DND-41 (cell line): ENCODE measurements at regions not wholly inside any gene's neighbourhood (a gene's known extent, or its start where the extent isn't known, plus 50 kb on each side); places are given as distances from the start of the nearest gene placed in this dataset.

Source experiments
- ATAC-seq: fragments of 200-7000 bp; cut with Tn5 transposase; 3 replicates; pipeline ENCODE4 v1.9.1; 2021; ENCODE audit warnings: low read depth; ENCODE audit not compliant: insufficient read depth
- DNase-seq: peaks from one replicate; pipeline ENCODE4 v3.0.0-alpha.2; 2020
- H2AFZ ChIP-seq: 2 replicates; pipeline ENCODE4 v1.6.0; 2012; ENCODE audit warnings: low read depth, low read length
- H3K27ac ChIP-seq: 2 replicates; pipeline ENCODE4 v1.5.1; 2012; ENCODE audit warnings: low read length, inconsistent platforms
- H3K27me3 ChIP-seq: fragments of 200-600 bp; sonication (generic); 2 replicates; pipeline ENCODE4 v1.6.0; 2012; ENCODE audit warnings: low read length, mild to moderate bottlenecking, inconsistent platforms; ENCODE audit not compliant: insufficient read depth, poor library complexity
- H3K36me3 ChIP-seq: 2 replicates; pipeline ENCODE4 v1.5.1; 2012; ENCODE audit warnings: low read length, inconsistent platforms; ENCODE audit not compliant: insufficient read depth
- H3K4me1 ChIP-seq: 2 replicates; pipeline ENCODE4 v1.5.1; 2012; ENCODE audit warnings: mild to moderate bottlenecking, low read length; ENCODE audit not compliant: insufficient read depth
- H3K4me2 ChIP-seq: 2 replicates; pipeline ENCODE4 v1.6.0; 2012; ENCODE audit warnings: mild to moderate bottlenecking, moderate library complexity, low read length, inconsistent platforms; ENCODE audit not compliant: insufficient read depth
- H3K4me3 ChIP-seq, 2 experiments: fragments of 200-600 bp in 1 of 2; shearing (Covaris generic) in 1 of 2; 2 replicates each; pipeline ENCODE4 v1.5.1; 2012 to 2016; ENCODE audit warnings: inconsistent platforms in 2 of 2, low read length in 2 of 2, mild to moderate bottlenecking in 2 of 2, low read depth in 1 of 2, moderate library complexity in 1 of 2
- H3K79me2 ChIP-seq: 2 replicates; pipeline ENCODE4 v1.6.0; 2012; ENCODE audit warnings: low read length, inconsistent platforms; ENCODE audit not compliant: insufficient read depth
- H3K9ac ChIP-seq: 2 replicates; pipeline ENCODE4 v1.6.0; 2012; ENCODE audit warnings: low read depth, mild to moderate bottlenecking, inconsistent platforms, low read length, moderate library complexity
- H3K9me3 ChIP-seq: 2 replicates; pipeline ENCODE4 v1.5.1; 2012; ENCODE audit warnings: low read length, moderate library complexity, mild to moderate bottlenecking, inconsistent platforms; ENCODE audit not compliant: insufficient read depth, severe bottlenecking
- H4K20me1 ChIP-seq: 2 replicates; pipeline ENCODE4 v1.6.0; 2012; ENCODE audit warnings: low read length; ENCODE audit not compliant: insufficient read depth
- CTCF ChIP-seq: IDR thresholded peaks from 2 replicates; pipeline ENCODE4 v1.5.1; 2012; ENCODE audit warnings: borderline replicate concordance, low read length, moderate library complexity, mild to moderate bottlenecking; ENCODE audit not compliant: poor library complexity, severe bottlenecking; ENCODE audit errors: extremely low read depth
- EZH2 ChIP-seq: IDR thresholded peaks from 3 replicates; pipeline ENCODE4 v1.6.1; 2012; ENCODE audit warnings: borderline replicate concordance, low read depth, mild to moderate bottlenecking, moderate library complexity, low read length, inconsistent platforms; ENCODE audit not compliant: severe bottlenecking

GRCh38 chrX:7307720-7308119, 159.8 kb upstream of the PUDP start:
- Histone ChIP-seq H3K9ac (no peak overlapping the region), H4K20me1 (no peaks in the 10 kb centered on the region), H3K36me3 (peaks cover 39% of the 10 kb centered on the region), H3K27ac (no peak overlapping the region), H2AFZ (no peak overlapping the region), H3K79me2 (no peaks in the 10 kb centered on the region), H3K4me3 (no peak overlapping the region), H3K27me3 (no peaks in the 10 kb centered on the region), H3K9me3 (no peaks in the 10 kb centered on the region), H3K4me2 (no peak overlapping the region), H3K4me1 (no peaks in the 10 kb centered on the region)
- DNase-seq = no peak
- TF ChIP-seq EZH2 (no peak), CTCF (no peak)
- no peak for ATAC-seq

- no peak for TF ChIP-seq EZH2
- TF ChIP-seq CTCF = no peak
- Histone ChIP-seq H3K9ac (no peak overlapping the region), H3K36me3 (no peaks in the 10 kb centered on the region; the same call in 1 of the 2 replicates), H4K20me1 (no peaks in the 10 kb centered on the region), H3K27ac (no peak overlapping the region), H3K4me3 (no peak overlapping the region), H3K9me3 (no peaks in the 10 kb centered on the region), H2AFZ (no peak overlapping the region), H3K79me2 (no peaks in the 10 kb centered on the region), H3K4me1 (no peaks in the 10 kb centered on the region), H3K4me2 (no peak overlapping the region), H3K27me3 (no peaks in the 10 kb centered on the region)
- DNase-seq (no peak), ATAC-seq (no peak)
Measured at GRCh38 chrX:7294483-7294882, 146.5 kb upstream of the PUDP start.

GRCh38 chrX:7286168-7286837, 138.3 kb upstream of the PUDP start:
- no peaks in the 10 kb centered on the region for H4K20me1 ChIP-seq
- no peaks in the 10 kb centered on the region for H3K4me1 ChIP-seq
- DNase-seq (no peak), ATAC-seq (no peak)
- H2AFZ ChIP-seq = no peak overlapping the region
- H3K4me2 ChIP-seq = no peak overlapping the region
- no peak overlapping the region for H3K4me3 ChIP-seq
- no peak for TF ChIP-seq CTCF
- TF ChIP-seq EZH2 = no peak
- no peak overlapping the region for H3K9ac ChIP-seq
- no peak overlapping the region for H3K27ac ChIP-seq
- no peaks in the 10 kb centered on the region for H3K27me3 ChIP-seq
- no peaks in the 10 kb centered on the region for H3K79me2 ChIP-seq
- H3K9me3 ChIP-seq = no peaks in the 10 kb centered on the region
- no peaks in the 10 kb centered on the region for H3K36me3 ChIP-seq
